HEK293T (cell line): ENCODE measurements at regions not wholly inside any gene's neighbourhood (a gene's known extent, or its start where the extent isn't known, plus 50 kb on each side); places are given as distances from the start of the nearest gene placed in this dataset.
"Not testable (repeated sequence)": the region's sequence is repeated elsewhere in the genome, so short reads cannot be mapped to it uniquely, and the experiment has no call there.

Source experiments
- BHLHE40 ChIP-seq: fragments of 450-650 bp; IDR thresholded peaks from 2 replicates; pipeline ENCODE4 v1.6.1; 2016; ENCODE audit warnings: mild to moderate bottlenecking, moderate library complexity, borderline replicate concordance
- ELF4 ChIP-seq: fragments of 450-650 bp; IDR thresholded peaks from 2 replicates; pipeline ENCODE4 v1.6.1; 2017; ENCODE audit warnings: antibody characterized with exemption
- HDGF ChIP-seq: fragments of 450-650 bp; IDR thresholded peaks from 2 replicates; pipeline ENCODE4 v1.6.1; 2017; ENCODE audit warnings: antibody characterized with exemption, borderline replicate concordance
- SP1 ChIP-seq: fragments of 450-650 bp; IDR thresholded peaks from 2 replicates; pipeline ENCODE4 v1.6.1; 2017
- TARDBP ChIP-seq: fragments of 450-650 bp; IDR thresholded peaks from 2 replicates; pipeline ENCODE4 v1.6.1; 2016

- not testable (repeated sequence) for TF ChIP-seq SP1, TARDBP, HDGF, BHLHE40, ELF4
Measured at GRCh38 chr2:56061327-56061726, 122.5 kb upstream of the CCDC85A start.
